EL (cell line): ENCODE measurements at regions not wholly inside any gene's neighbourhood (a gene's known extent, or its start where the extent isn't known, plus 50 kb on each side); places are given as distances from the start of the nearest gene placed in this dataset.
"Not testable (repeated sequence)": the region's sequence is repeated elsewhere in the genome, so short reads cannot be mapped to it uniquely, and the experiment has no call there.

Experiments
- DNase-seq: peaks from one replicate; pipeline ENCODE4 v3.0.0-alpha.2; 2016

GRCh38 chr1:58249737-58250586 lies 296.6 kb downstream of the OMA1 start:
- peak; percentile 50 for DNase-seq

DNA sequence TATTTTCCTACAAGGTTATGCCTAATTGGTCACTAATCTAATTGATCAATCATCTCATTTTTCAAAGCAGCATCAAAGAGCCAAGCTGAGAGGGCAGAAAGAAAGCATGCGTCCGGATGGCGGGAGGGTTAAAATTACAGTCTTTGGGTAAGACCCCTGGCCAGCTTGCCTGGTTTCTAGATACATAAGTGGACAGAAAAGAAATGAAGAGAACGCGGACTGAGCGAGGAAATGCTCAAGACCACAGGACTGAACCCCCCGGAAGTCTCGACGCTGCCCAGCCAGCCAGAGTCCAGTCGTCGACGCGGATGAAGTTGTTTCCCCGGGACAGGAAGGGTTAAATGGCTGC lies 297.2 kb downstream of the OMA1 start:
- DNase-seq = no peak

DNA sequence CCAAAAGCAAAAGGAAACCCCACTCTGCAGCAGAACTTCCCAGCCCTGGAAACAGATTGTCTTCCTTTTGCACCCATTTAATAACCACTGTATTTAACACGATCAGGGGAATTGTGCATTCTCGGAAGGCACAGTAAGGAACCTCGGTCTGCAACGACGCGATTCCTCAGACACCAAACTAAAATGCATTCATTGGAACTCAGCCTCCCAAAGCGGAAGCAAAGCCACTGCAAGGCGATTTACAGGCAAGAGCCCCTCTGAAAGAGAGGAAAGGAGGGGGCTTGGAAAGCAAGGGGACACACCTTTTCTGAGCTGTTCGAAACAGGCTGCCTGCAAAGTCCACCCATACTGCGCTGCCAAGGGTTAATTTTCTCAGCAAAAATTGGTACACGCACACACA lies 297.7 kb downstream of the OMA1 start:
- no peak for DNase-seq

- DNase-seq = no peak
Observed at GRCh38 chr1:58248072-58248471, 298.5 kb downstream of the OMA1 start.

DNA sequence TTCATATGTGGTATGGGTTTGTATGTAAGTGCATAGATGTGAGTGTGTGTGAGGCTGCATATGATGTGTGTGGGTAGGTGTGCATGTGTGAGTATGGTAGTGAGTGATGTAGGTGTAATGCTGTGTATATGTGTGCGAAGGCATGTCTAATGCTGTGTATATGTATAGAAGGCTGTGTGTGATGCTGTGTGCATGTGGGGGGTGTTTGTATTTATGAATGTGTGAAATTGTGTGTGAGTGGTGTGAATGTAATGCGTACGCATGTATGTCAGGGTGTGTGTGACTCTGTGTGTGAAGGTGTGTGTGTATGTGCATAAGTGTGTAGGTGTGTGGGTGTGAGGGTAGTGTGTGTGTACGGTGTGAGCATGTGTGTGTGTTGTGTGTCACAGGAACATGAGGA lies 300.0 kb downstream of the OMA1 start:
- DNase-seq = no peak

- DNase-seq = no peak
Observed at GRCh38 chr1:58244872-58245271, 301.7 kb downstream of the OMA1 start.

DNA sequence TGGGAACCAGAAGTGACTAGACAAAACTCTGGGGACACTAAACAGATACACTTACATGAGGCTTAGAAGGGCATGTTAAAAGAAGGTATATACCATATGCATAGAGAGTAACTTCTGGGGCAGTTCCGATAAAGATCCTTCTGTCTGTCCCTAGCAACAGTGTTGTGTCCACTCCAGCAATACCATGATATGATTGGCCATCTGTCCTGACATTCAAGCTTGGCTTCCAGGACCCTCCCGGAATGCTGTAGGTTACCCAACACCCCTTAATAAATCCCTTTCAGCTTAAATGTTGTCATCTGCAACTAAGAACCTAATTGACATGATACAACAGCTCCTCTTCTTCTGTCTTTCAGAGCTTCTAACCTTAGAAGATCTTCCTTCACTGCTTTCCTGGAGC lies 307.7 kb downstream of the OMA1 start:
- no peak for DNase-seq

DNA sequence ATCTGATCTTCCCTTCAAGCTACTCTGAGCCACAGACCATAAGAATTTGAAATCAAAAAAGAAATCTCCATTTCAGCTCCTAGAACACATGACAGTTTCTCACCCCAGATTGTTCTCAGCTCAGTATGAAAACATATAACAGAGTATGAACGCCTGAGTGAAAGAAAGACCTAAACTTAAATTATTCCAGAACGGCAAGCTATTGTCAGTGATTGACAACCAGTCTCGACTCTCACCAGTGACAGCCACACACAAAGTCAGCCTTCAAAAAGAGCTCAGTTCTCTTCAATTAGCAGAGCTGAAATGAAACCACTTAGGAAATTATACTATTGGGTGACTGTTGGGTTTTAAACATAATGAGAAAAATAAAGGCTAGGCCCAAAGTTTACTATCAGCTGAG lies 312.8 kb downstream of the OMA1 start:
- DNase-seq = no peak

- no peak for DNase-seq
Observed at GRCh38 chr1:58231204-58231603, 315.3 kb downstream of the OMA1 start.

- DNase-seq = no peak
Observed at GRCh38 chr1:58227604-58228003, 318.9 kb downstream of the OMA1 start.

DNA sequence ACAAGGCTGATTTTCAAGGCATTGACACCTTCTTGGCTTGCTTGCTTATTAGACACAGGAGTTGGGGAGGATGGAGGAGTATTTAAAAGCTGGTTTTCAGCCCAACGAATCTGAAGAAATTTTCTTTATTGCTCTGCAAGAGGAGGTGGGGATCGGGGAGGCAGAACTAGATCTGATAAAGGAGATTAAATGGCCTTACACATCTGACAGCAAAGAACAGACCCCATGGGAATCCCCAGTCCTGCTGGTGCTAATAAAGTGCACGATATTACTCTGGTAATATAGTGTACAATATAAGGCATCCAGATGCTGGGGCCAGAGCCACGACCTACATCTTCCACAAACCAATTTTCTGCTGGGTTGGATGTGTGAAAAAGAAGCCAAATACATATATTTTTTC lies 323.0 kb downstream of the OMA1 start:
- DNase-seq = no peak

- no peak for DNase-seq
Observed at GRCh38 chr1:58220836-58221472, 325.6 kb downstream of the OMA1 start.

DNA sequence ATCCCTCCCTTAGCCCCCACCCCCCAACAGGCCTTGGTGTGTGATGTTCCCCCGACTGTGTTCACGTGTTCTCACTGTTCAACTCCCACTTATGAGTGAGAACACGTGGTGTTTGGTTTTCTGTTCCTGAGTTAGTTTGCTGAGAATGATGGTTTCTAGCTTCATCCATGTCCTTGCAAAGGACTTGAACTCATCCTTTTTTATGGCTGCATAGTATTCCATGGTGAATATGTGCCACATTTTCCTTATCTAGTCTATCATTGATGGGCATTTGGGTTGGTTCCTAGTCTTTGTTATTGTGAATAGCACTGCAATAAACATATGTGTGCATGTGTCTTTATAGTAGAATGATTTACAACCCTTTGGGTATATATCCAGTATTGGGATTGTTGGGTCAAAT lies 330.4 kb downstream of the OMA1 start:
- not testable (repeated sequence) for DNase-seq

- no peak for DNase-seq
Observed at GRCh38 chr1:58214674-58215073, 331.9 kb downstream of the OMA1 start.

GRCh38 chr1:58211869-58212268 lies 334.7 kb downstream of the OMA1 start:
- DNase-seq = no peak

- no peak for DNase-seq
Observed at GRCh38 chr1:58209575-58209974, 337.0 kb downstream of the OMA1 start.

DNA sequence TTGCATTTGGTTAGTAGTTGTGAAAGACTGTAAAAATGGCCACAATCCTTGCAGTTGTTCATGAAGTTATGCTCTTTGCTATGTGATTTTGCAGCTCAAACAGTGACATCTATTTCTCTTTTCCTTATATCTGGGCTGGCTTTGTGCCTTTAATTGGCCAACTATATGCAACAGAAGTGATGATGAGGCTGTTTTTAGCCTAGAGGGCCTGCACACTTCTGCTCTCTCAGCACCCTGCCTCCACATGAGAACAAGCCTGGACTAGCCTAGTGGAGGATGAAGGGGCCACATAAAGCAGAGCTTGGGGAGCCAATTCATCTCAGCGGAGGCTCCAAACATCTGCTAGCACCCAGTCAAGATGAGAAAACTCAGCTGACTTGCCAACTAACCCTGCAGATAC lies 339.8 kb downstream of the OMA1 start:
- DNase-seq = no peak

DNA sequence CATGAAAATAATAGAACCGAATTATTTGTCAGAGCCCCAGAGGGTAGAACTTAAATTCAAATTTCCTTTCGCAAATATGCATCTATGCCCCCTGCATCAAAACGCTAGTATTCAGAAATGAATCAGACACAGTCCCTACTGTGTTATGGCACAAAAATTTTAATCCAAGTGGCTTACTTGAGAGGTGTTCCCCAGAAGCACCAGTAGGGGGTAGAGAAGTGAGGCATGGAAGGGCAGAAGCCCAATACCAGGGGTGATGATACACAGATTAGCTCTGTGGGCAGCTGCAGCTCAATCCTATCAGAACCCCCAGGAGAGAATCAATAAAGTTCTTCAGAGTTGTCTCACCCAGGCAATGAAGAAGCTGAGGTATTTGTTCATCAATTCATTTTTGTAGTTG lies 342.2 kb downstream of the OMA1 start:
- peak; percentile 6 for DNase-seq

DNA sequence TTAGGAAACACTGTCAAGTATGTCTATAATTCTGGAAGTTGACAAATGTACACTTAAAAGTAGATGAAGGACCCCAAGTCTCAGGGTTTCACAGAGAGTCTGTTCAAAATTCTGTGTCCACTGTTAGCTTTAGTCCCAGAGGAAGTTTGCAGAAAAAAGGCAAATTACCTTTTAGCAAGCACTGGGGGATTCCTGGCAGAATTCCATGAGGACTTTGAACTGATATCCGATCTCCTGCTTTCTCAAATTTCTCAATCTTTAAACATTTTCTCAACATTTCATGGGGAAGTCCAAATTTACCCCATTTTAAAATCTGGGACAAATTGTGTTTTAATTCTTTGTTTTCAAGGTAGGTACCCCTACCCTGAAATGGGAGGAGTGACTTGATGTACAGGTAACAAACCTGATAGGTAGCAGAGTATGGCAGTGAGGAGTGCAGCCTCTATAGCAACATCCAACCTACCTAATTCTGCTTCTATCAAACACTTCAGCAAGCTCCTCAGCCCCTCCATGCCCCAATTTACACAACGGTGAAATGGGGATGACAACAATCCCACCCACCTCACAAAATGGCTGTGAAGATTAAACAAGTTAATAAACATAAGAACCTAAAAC lies 344.9 kb downstream of the OMA1 start:
- DNase-seq = no peak

- DNase-seq = no peak
Observed at GRCh38 chr1:58200437-58200836, 346.1 kb downstream of the OMA1 start.

- DNase-seq = no peak
Observed at GRCh38 chr1:58197811-58198210, 348.7 kb downstream of the OMA1 start.

GRCh38 chr1:58190267-58190988 lies 356.1 kb downstream of the OMA1 start:
- no peak for DNase-seq

- DNase-seq = no peak
Observed at GRCh38 chr1:58189453-58189852, 357.1 kb downstream of the OMA1 start.

GRCh38 chr1:58183286-58183685 lies 363.2 kb downstream of the OMA1 start:
- no peak for DNase-seq
